A673 (cell line): ENCODE measurements at regions not wholly inside any gene's neighbourhood (a gene's known extent, or its start where the extent isn't known, plus 50 kb on each side); places are given as distances from the start of the nearest gene placed in this dataset.

Source experiments
- BruUV-seq: library from RNA; stranded (reverse); fragments of 400-500 nt; replicated peaks from 2 replicates; lab custom pipeline; 2021; lab: Mats Ljungman, UMichigan
- CTCF ChIA-PET: fragments of 300-600 bp; sonication (Branson Sonifier 250); formaldehyde crosslinking; loops from one replicate; lab custom pipeline; 2022; ENCODE audit warnings: antibody characterized with exemption; lab: Charles Lee
- POLR2A ChIA-PET: fragments of 300-600 bp; sonication (Branson Sonifier 250); formaldehyde crosslinking; loops from one replicate; lab custom pipeline; 2022; ENCODE audit warnings: antibody characterized with exemption; ENCODE audit not compliant: low non-redundant PET; lab: Charles Lee
- DNase-seq: peaks from one replicate; pipeline ENCODE4 v3.0.0-alpha.2; 2015; ENCODE audit warnings: low spot score
- H3K27ac ChIP-seq: fragments of 200-600 bp; sonication (generic); 2 replicates; pipeline ENCODE4 v1.5.1; 2016; ENCODE audit warnings: mixed run types, low read depth, mild to moderate bottlenecking, mixed read lengths, antibody characterized with exemption, low read length; ENCODE audit not compliant: poor library complexity, severe bottlenecking
- H3K27me3 ChIP-seq: fragments of 200-600 bp; sonication (generic); replicated peaks from 2 replicates; pipeline ENCODE4 v1.6.1; 2017; ENCODE audit warnings: mixed run types, low read depth, mild to moderate bottlenecking, mixed read lengths, antibody characterized with exemption, low read length; ENCODE audit not compliant: insufficient read depth, poor library complexity
- H3K36me3 ChIP-seq: fragments of 200-600 bp; sonication (generic); 2 replicates; pipeline ENCODE4 v1.6.1; 2016; ENCODE audit warnings: mixed run types, mild to moderate bottlenecking, mixed read lengths, antibody characterized with exemption, low read length; ENCODE audit not compliant: insufficient read depth, poor library complexity, severe bottlenecking
- H3K4me1 ChIP-seq: fragments of 200-600 bp; sonication (generic); 2 replicates; pipeline ENCODE4 v1.6.1; 2017; ENCODE audit warnings: mixed run types, mild to moderate bottlenecking, mixed read lengths, antibody characterized with exemption, low read length; ENCODE audit not compliant: insufficient read depth, poor library complexity, severe bottlenecking
- H3K4me3 ChIP-seq: fragments of 200-600 bp; sonication (generic); 2 replicates; pipeline ENCODE4 v1.5.1; 2016; ENCODE audit warnings: low read depth, mixed run types, mild to moderate bottlenecking, mixed read lengths, low read length; ENCODE audit not compliant: poor library complexity, severe bottlenecking
- H3K9me3 ChIP-seq: fragments of 200-600 bp; sonication (generic); 2 replicates; pipeline ENCODE4 v1.6.1; 2016; ENCODE audit warnings: mixed run types, low read depth, mild to moderate bottlenecking, mixed read lengths, antibody characterized with exemption, low read length; ENCODE audit not compliant: poor library complexity, severe bottlenecking
- CTCF ChIP-seq: fragments of 300-800, 200-600 bp; sonication (generic); conservative IDR thresholded peaks from 2 replicates; pipeline ENCODE4 v1.5.1; 2017; ENCODE audit warnings: low read depth, mild to moderate bottlenecking, antibody characterized with exemption, low read length, moderate library complexity, mixed read lengths
- EZH2 ChIP-seq: fragments of 200-600 bp; sonication (generic); IDR thresholded peaks from 2 replicates; pipeline ENCODE4 v1.6.1; 2017; ENCODE audit warnings: borderline replicate concordance, low read depth, mild to moderate bottlenecking, mixed read lengths, antibody characterized with exemption, low read length; ENCODE audit not compliant: poor library complexity, severe bottlenecking
- intact Hi-C: fragments of 100-400 bp; cut with micrococcal nuclease; formaldehyde crosslinking; loops from one replicate; pipeline ENCODE4 v1.10.0; 2022; ENCODE audit not compliant: unreplicated experiment

- no peak for DNase-seq
- no peak overlapping the region for H3K27ac ChIP-seq
- H3K27me3 ChIP-seq = no peaks in the 10 kb centered on the region
- no peak overlapping the region for H3K4me3 ChIP-seq
- H3K36me3 ChIP-seq = no peaks in the 10 kb centered on the region
- POLR2A ChIA-PET = no interaction called here
- H3K9me3 ChIP-seq = peaks cover 2% of the 10 kb centered on the region
- H3K4me1 ChIP-seq = no peaks in the 10 kb centered on the region
- BruUV-seq = no TSS peak
- CTCF ChIA-PET = no interaction called here
- intact Hi-C loops = no loop called here
- TF ChIP-seq CTCF (no peak), EZH2 (no peak)
These were observed 817.5 kb downstream of the CDH11 start for GRCh38 chr16:64304396-64304795.

GRCh38 chr16:64297863-64298600 lies 823.8 kb downstream of the CDH11 start:
- ChIA-PET CTCF (no interaction called here), POLR2A (no interaction called here)
- no TSS peak for BruUV-seq
- no peak overlapping the region for H3K27ac ChIP-seq
- H3K4me1 ChIP-seq = no peaks in the 10 kb centered on the region
- no peaks in the 10 kb centered on the region for H3K36me3 ChIP-seq
- no peak overlapping the region for H3K4me3 ChIP-seq
- TF ChIP-seq CTCF (no peak), EZH2 (no peak)
- no peak for DNase-seq
- H3K9me3 ChIP-seq = peaks cover 3% of the 10 kb centered on the region
- intact Hi-C loops = no loop called here
- H3K27me3 ChIP-seq = no peaks in the 10 kb centered on the region

GRCh38 chr16:64295466-64295865 lies 826.4 kb downstream of the CDH11 start:
- Histone ChIP-seq H3K36me3 (no peaks in the 10 kb centered on the region), H3K27ac (no peak overlapping the region), H3K4me3 (no peak overlapping the region), H3K4me1 (no peaks in the 10 kb centered on the region), H3K27me3 (no peaks in the 10 kb centered on the region), H3K9me3 (peaks cover 3% of the 10 kb centered on the region)
- ChIA-PET CTCF (no interaction called here), POLR2A (no interaction called here)
- intact Hi-C loops = no loop called here
- BruUV-seq = no TSS peak
- DNase-seq = no peak
- TF ChIP-seq EZH2 = no peak
- no peak for TF ChIP-seq CTCF
